HepG2 (cell line): ENCODE measurements at regions not wholly inside any gene's neighbourhood (a gene's known extent, or its start where the extent isn't known, plus 50 kb on each side); places are given as distances from the start of the nearest gene placed in this dataset.

ENCODE experiments used
- ATAC-seq: fragments of 200-7000 bp; cut with Tn5 transposase; 3 replicates; pipeline ENCODE4 v1.9.1; 2020; ENCODE audit warnings: mild to moderate bottlenecking, moderate library complexity
- BruUV-seq: library from RNA; stranded (reverse); fragments of 400-500 nt; replicated peaks from 2 replicates; lab custom pipeline; 2021; lab: Mats Ljungman, UMichigan
- CTCF ChIA-PET: fragments of 300-600 bp; formaldehyde crosslinking; extraction: SDS; loops from one replicate; lab custom pipeline; 2021; ENCODE audit warnings: low total read pairs, inconsistent platforms, low intra/inter-chr PET ratio; lab: Yijun Ruan, JAX
- POLR2A ChIA-PET: fragments of 350-600 bp; sonication (Branson Sonifier 250); formaldehyde crosslinking; loops from one replicate; lab custom pipeline; 2020; ENCODE audit warnings: antibody characterized with exemption, inconsistent platforms; lab: Yijun Ruan, JAX
- DNase-seq: peaks from one replicate; pipeline ENCODE4 v3.0.0-alpha.2; 2015; ENCODE audit warnings: low spot score
- FAIRE-seq: peaks from 3 replicates; lab custom pipeline; 2011; peaks lifted over from hg19 to GRCh38; lab: Jason Lieb, UNC
- H2AFZ ChIP-seq: one replicate; pipeline ENCODE4 v1.6.1; 2011; ENCODE audit warnings: low read length, inconsistent platforms
- H3K27ac ChIP-seq: fragments of 300-600 bp; 3 replicates; pipeline ENCODE4 v1.8.0; 2011; ENCODE audit warnings: mixed run types, mild to moderate bottlenecking, mixed read lengths, low read length, inconsistent platforms; ENCODE audit not compliant: insufficient read depth; ENCODE audit errors: extremely low read length
- H3K27me3 ChIP-seq, 2 experiments: fragments of 200-600 bp in 1 of 2; 2 replicates in 1 of 2; 3 replicates in 1 of 2; pipeline versions ENCODE4 v1.6.0 to v1.8.0; 2011; ENCODE audit warnings: low read length in 2 of 2, mild to moderate bottlenecking in 2 of 2, moderate library complexity in 2 of 2, inconsistent platforms in 1 of 2; ENCODE audit not compliant: insufficient read depth in 2 of 2, control insufficient read depth in 1 of 2
- H3K36me3 ChIP-seq, 2 experiments: fragments of 200-600 bp in 1 of 2; replicated peaks in 1 of 2; 2 replicates in 1 of 2; 3 replicates in 1 of 2; pipeline versions ENCODE4 v1.5.1 to v1.8.0; 2011; ENCODE audit warnings: low read length in 2 of 2, inconsistent platforms in 1 of 2; ENCODE audit not compliant: insufficient read depth in 2 of 2, control insufficient read depth in 1 of 2
- H3K4me1 ChIP-seq: 2 replicates; pipeline ENCODE4 v1.5.1; 2012; ENCODE audit warnings: low read length, inconsistent platforms; ENCODE audit not compliant: insufficient read depth
- H3K4me2 ChIP-seq: 2 replicates; pipeline ENCODE4 v1.6.0; 2011; ENCODE audit warnings: low read depth, low read length, inconsistent platforms
- H3K4me3 ChIP-seq, 3 experiments: fragments of 200-600 bp in 1 of 3; sonication (generic), shearing (Covaris generic) in 1 of 3; replicated peaks in 1 of 3; 2 replicates each; pipeline ENCODE4 v1.5.1; 2011 to 2016; ENCODE audit warnings: low read length in 3 of 3, inconsistent platforms in 2 of 3, low read depth in 2 of 3, mild to moderate bottlenecking in 2 of 3, control low read depth in 1 of 3, mixed read lengths in 1 of 3; ENCODE audit not compliant: insufficient read depth in 1 of 3
- H3K79me2 ChIP-seq: one replicate; pipeline ENCODE4 v1.6.1; 2011; ENCODE audit warnings: low read length, inconsistent platforms; ENCODE audit not compliant: insufficient read depth
- H3K9ac ChIP-seq: 2 replicates; pipeline ENCODE4 v1.6.0; 2011; ENCODE audit warnings: mild to moderate bottlenecking, low read depth, low read length, inconsistent platforms; ENCODE audit not compliant: insufficient read depth
- H3K9me3 ChIP-seq: 2 replicates; pipeline ENCODE4 v1.5.1; 2012; ENCODE audit warnings: mild to moderate bottlenecking, low read length
- H4K20me1 ChIP-seq: 2 replicates; pipeline ENCODE4 v1.6.0; 2011; ENCODE audit warnings: inconsistent platforms, mild to moderate bottlenecking, low read length, moderate library complexity; ENCODE audit not compliant: insufficient read depth
- ARID3A ChIP-seq: IDR thresholded peaks from 2 replicates; pipeline ENCODE4 v1.6.1; 2012; ENCODE audit warnings: low read depth, low read length, improper control_type of control experiment
- CENPBD1 ChIP-seq: sonication (generic); formaldehyde crosslinking; IDR thresholded peaks from 2 replicates; pipeline ENCODE4 v1.8.0; 2022; ENCODE audit warnings: missing genetic modification reagents, low read depth, mild to moderate bottlenecking, borderline replicate concordance
- CREBL2 ChIP-seq: sonication (generic); formaldehyde crosslinking; IDR thresholded peaks from 2 replicates; pipeline ENCODE4 v1.8.1; 2023; ENCODE audit warnings: missing genetic modification reagents, mild to moderate bottlenecking, borderline replicate concordance
- EED ChIP-seq: sonication (generic); formaldehyde crosslinking; IDR thresholded peaks from 2 replicates; pipeline ENCODE4 v1.5.0; 2020; ENCODE audit warnings: mild to moderate bottlenecking, missing genetic modification reagents
- MEIS2 ChIP-seq: sonication (generic); formaldehyde crosslinking; IDR thresholded peaks from 2 replicates; pipeline ENCODE4 v1.9.0; 2021; ENCODE audit warnings: mild to moderate bottlenecking, missing genetic modification reagents
- SMAD1 ChIP-seq: sonication (generic); formaldehyde crosslinking; IDR thresholded peaks from 2 replicates; pipeline ENCODE4 v1.4.0; 2020; ENCODE audit warnings: missing genetic modification reagents, low read depth, mild to moderate bottlenecking, borderline replicate concordance
- SP2 ChIP-seq: sonication (generic); formaldehyde crosslinking; IDR thresholded peaks from 2 replicates; pipeline ENCODE4 v1.5.1; 2020; ENCODE audit warnings: mild to moderate bottlenecking, missing genetic modification reagents
- SRF ChIP-seq: IDR thresholded peaks from 2 replicates; pipeline ENCODE4 v1.6.1; 2011; ENCODE audit warnings: mild to moderate bottlenecking, low read depth, low read length, moderate library complexity
- ZBTB39 ChIP-seq: sonication (generic); formaldehyde crosslinking; IDR thresholded peaks from 2 replicates; pipeline ENCODE4 v1.5.0; 2020; ENCODE audit warnings: missing genetic modification reagents
- ZC3H13 ChIP-seq: sonication (generic); formaldehyde crosslinking; IDR thresholded peaks from 2 replicates; pipeline ENCODE4 v1.8.1; 2023; ENCODE audit warnings: mild to moderate bottlenecking, missing genetic modification reagents, moderate library complexity
- ZMYM2 ChIP-seq: sonication (generic); formaldehyde crosslinking; IDR thresholded peaks from 2 replicates; pipeline ENCODE4 v1.8.0; 2022; ENCODE audit warnings: mild to moderate bottlenecking, missing genetic modification reagents
- ZNF276 ChIP-seq: sonication (generic); formaldehyde crosslinking; IDR thresholded peaks from 2 replicates; pipeline ENCODE4 v1.4.0; 2020; ENCODE audit warnings: mild to moderate bottlenecking, low read depth, missing genetic modification reagents
- ZNF317 ChIP-seq: sonication (generic); formaldehyde crosslinking; IDR thresholded peaks from 2 replicates; pipeline ENCODE4 v1.5.0; 2020; ENCODE audit warnings: mild to moderate bottlenecking, missing genetic modification reagents
- ZNF619 ChIP-seq: sonication (generic); formaldehyde crosslinking; IDR thresholded peaks from 2 replicates; pipeline ENCODE4 v1.4.0; 2020; ENCODE audit warnings: mild to moderate bottlenecking, missing genetic modification reagents
- ZNF710 ChIP-seq: sonication (generic); formaldehyde crosslinking; IDR thresholded peaks from 2 replicates; pipeline ENCODE4 v1.5.0; 2020; ENCODE audit warnings: mild to moderate bottlenecking, missing genetic modification reagents, borderline replicate concordance
- ZNF747 ChIP-seq: sonication (generic); formaldehyde crosslinking; IDR thresholded peaks from 2 replicates; pipeline ENCODE4 v1.8.1; 2023; ENCODE audit warnings: missing genetic modification reagents, mild to moderate bottlenecking, borderline replicate concordance
- in situ Hi-C: cut with HindIII; loops from 2 replicates; pipeline ENCODE4 v1.10.0; 2017; ENCODE audit warnings: low pct_unique_long_range_greater_than_20kb; ENCODE audit not compliant: extremely low pct_ligation_motif_present
- intact Hi-C: fragments of 100-400 bp; cut with micrococcal nuclease; formaldehyde crosslinking; loops from one replicate; pipeline ENCODE4 v1.10.0; 2022; ENCODE audit not compliant: unreplicated experiment

- POLR2A ChIA-PET, result no interaction called here
- H3K79me2 ChIP-seq, result no peaks in the 10 kb centered on the region
- no peaks in the 10 kb centered on the region for H3K27me3 ChIP-seq
- no peak for TF ChIP-seq ZNF710
- no peak for TF ChIP-seq ZC3H13 (CRISPR knock-in tag)
- no peak for TF ChIP-seq EED (CRISPR knock-in tag)
- TF ChIP-seq CENPBD1, result no peak
- TF ChIP-seq SMAD1, result no peak
- no peak for TF ChIP-seq ZNF747 (CRISPR knock-in tag)
- no peak for TF ChIP-seq ARID3A
- no peak for TF ChIP-seq ZNF619
- no peak for TF ChIP-seq SP2 (CRISPR knock-in tag)
- no peak for TF ChIP-seq CREBL2 (CRISPR knock-in tag)
- no peak for TF ChIP-seq ZBTB39 (CRISPR knock-in tag)
- TF ChIP-seq ZMYM2 (CRISPR knock-in tag), result no peak
- no peak for TF ChIP-seq ZNF276
- no peak for TF ChIP-seq MEIS2 (CRISPR knock-in tag)
- TF ChIP-seq SRF, result no peak
- no peak for TF ChIP-seq ZNF317 (CRISPR knock-in tag)
- DNase-seq (no peak), FAIRE-seq (no peak), ATAC-seq (no peak)
- H3K4me3 ChIP-seq, result no peak overlapping the region
- no peak overlapping the region for H3K9ac ChIP-seq
- CTCF ChIA-PET, result no interaction called here
- no peaks in the 10 kb centered on the region for H3K9me3 ChIP-seq
- no TSS peak for BruUV-seq
- no peaks in the 10 kb centered on the region for H4K20me1 ChIP-seq
- H2AFZ ChIP-seq, result no peak overlapping the region
- intact Hi-C loops, result no loop called here
- H3K4me1 ChIP-seq, result no peaks in the 10 kb centered on the region
- H3K4me2 ChIP-seq, result no peak overlapping the region
- no peak overlapping the region for H3K27ac ChIP-seq
- in situ Hi-C loops, result no loop called here
- H3K36me3 ChIP-seq, result no peaks in the 10 kb centered on the region
Measured at GRCh38 chr1:98575955-98576354, 85.6 kb upstream of the SNX7 start.
